C4-2B (cell line): ENCODE measurements at regions not wholly inside any gene's neighbourhood (a gene's known extent, or its start where the extent isn't known, plus 50 kb on each side); places are given as distances from the start of the nearest gene placed in this dataset.

ENCODE experiments used
- CTCF ChIP-seq: fragments of 450-650 bp; conservative IDR thresholded peaks from 2 replicates; pipeline ENCODE4 v1.5.1; 2017; ENCODE audit warnings: mild to moderate bottlenecking
- ZFX ChIP-seq: fragments of 450-650 bp; IDR thresholded peaks from 2 replicates; pipeline ENCODE4 v1.6.1; 2017

DNA sequence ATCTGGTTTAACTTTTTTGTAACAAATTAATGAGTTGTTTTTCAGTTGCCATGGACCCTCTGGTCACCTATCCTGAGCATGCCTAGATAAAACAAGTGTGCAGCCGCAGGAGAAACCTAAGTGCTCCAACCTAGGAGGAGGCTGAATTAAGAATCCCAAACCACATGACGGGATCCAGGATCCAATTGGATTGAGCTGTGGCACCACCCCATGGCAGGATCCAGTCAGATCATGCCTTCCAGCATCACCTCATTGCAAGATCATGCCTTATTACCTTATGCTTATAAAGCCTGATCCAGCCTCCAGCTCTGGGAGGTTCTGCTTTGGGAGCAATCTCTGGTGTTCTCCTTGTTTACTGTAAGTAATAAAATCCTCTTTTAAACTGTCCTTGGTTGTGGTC, 662.0 kb downstream of the TLR4 start:
- TF ChIP-seq CTCF (no peak), ZFX (no peak)
